ENCODE measurements at regions not wholly inside any gene's neighbourhood (a gene's known extent, or its start where the extent isn't known, plus 50 kb on each side); places are given as distances from the start of the nearest gene placed in this dataset.

DNA sequence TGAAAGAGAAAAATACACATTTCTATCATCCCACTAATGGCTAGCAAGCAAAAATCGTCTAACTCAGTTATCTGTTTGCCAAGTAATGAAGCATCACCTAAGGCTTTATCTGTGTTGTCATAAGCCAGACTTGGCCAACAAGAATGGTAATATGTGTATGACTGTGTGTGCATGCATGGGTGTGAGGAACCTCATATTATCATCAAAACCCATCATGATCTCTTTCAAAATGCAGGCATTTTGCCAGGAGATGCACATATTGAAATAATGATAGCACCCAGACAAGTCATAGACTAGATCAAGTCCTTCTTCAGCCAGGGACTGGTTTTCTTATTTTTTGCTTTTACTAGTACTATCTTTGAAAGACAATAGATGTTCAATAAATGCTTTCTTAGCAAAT lies 172.5 kb upstream of the FMR1 start:
- no peak for TF ChIP-seq EZH2phosphoT487 (IDR thresholded peaks at IDR 0.05; ENCODE audit: borderline replicate concordance)
- TF ChIP-seq, protein P1, sequence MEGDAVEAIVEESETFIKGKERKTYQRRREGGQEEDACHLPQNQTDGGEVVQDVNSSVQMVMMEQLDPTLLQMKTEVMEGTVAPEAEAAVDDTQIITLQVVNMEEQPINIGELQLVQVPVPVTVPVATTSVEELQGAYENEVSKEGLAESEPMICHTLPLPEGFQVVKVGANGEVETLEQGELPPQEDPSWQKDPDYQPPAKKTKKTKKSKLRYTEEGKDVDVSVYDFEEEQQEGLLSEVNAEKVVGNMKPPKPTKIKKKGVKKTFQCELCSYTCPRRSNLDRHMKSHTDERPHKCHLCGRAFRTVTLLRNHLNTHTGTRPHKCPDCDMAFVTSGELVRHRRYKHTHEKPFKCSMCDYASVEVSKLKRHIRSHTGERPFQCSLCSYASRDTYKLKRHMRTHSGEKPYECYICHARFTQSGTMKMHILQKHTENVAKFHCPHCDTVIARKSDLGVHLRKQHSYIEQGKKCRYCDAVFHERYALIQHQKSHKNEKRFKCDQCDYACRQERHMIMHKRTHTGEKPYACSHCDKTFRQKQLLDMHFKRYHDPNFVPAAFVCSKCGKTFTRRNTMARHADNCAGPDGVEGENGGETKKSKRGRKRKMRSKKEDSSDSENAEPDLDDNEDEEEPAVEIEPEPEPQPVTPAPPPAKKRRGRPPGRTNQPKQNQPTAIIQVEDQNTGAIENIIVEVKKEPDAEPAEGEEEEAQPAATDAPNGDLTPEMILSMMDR (conservative IDR thresholded peaks at IDR 0.05; ENCODE audit: low read length), result no peak
- no peaks in the 10 kb centered on the region for H3K9me3 ChIP-seq (ENCODE audit: insufficient read depth, low read depth, low read length)
- H3K36me3 ChIP-seq (ENCODE audit: insufficient read depth, low read length), result no peaks in the 10 kb centered on the region
- no peaks in the 10 kb centered on the region for H3K79me2 ChIP-seq (ENCODE audit: insufficient read depth, low read length)
- H3K9ac ChIP-seq (ENCODE audit: low read depth, low read length, poor library complexity, severe bottlenecking), result no peak overlapping the region
- H3K9me2 ChIP-seq (replicated peaks; ENCODE audit: low read depth, low read length), result no peaks in the 10 kb centered on the region
- H3K27me3 ChIP-seq (ENCODE audit: insufficient read depth, low read length, poor library complexity, severe bottlenecking), result no peaks in the 10 kb centered on the region
- no peak overlapping the region for H2AFZ ChIP-seq (ENCODE audit: low read length)
- no peaks in the 10 kb centered on the region for H4K20me1 ChIP-seq (ENCODE audit: insufficient read depth, low read length, poor library complexity, severe bottlenecking)
- no peak overlapping the region for H3K4me2 ChIP-seq (ENCODE audit: low read depth, low read length, poor library complexity, severe bottlenecking)
- H3K4me1 ChIP-seq (ENCODE audit: insufficient read depth, low read length, poor library complexity, severe bottlenecking), result peaks cover 14% of the 10 kb centered on the region
- no peaks in the 10 kb centered on the region; the same call in 1 of the 2 replicates for H3F3A ChIP-seq (ENCODE audit: low read depth)
- H3K4me3 ChIP-seq (ENCODE audit: low read length, poor library complexity, severe bottlenecking), result no peak overlapping the region

DNA sequence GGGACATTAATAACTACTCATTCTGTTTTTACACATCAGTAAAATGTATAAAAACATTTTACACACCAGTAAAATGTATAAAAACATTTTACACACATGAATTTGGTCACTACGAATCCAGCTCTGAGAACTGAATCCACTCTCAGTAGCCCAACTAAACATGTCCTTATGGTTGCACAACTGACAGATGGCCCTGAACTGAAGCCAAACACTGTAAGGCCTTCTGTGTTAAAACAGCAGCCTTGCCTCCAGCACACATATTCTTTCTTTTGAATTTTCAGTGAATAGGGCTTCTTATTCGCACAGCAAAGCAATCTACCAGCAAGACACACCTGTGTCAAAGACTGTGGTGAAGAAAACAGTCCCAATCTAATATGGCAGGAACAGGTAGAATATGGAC lies 169.9 kb upstream of the FMR1 start:
- Histone ChIP-seq H3K4me3 (ENCODE audit: low read length, poor library complexity, severe bottlenecking) (no peak overlapping the region), H3K9me3 (ENCODE audit: insufficient read depth, low read depth, low read length) (no peaks in the 10 kb centered on the region), H4K20me1 (ENCODE audit: insufficient read depth, low read length, poor library complexity, severe bottlenecking) (no peaks in the 10 kb centered on the region), H3K36me3 (ENCODE audit: insufficient read depth, low read length) (no peaks in the 10 kb centered on the region), H3K79me2 (ENCODE audit: insufficient read depth, low read length) (no peaks in the 10 kb centered on the region), H3K4me2 (ENCODE audit: low read depth, low read length, poor library complexity, severe bottlenecking) (no peak overlapping the region), H3K9ac (ENCODE audit: low read depth, low read length, poor library complexity, severe bottlenecking) (no peak overlapping the region), H3F3A (ENCODE audit: low read depth) (no peaks in the 10 kb centered on the region; the same call in 1 of the 2 replicates), H3K27me3 (ENCODE audit: insufficient read depth, low read length, poor library complexity, severe bottlenecking) (no peaks in the 10 kb centered on the region), H3K4me1 (ENCODE audit: insufficient read depth, low read length, poor library complexity, severe bottlenecking) (peaks cover 14% of the 10 kb centered on the region), H3K9me2 (replicated peaks; ENCODE audit: low read depth, low read length) (no peaks in the 10 kb centered on the region), H2AFZ (ENCODE audit: low read length) (no peak overlapping the region)
- TF ChIP-seq, protein P1 (conservative IDR thresholded peaks at IDR 0.05; ENCODE audit: low read length), result no peak
- no peak for TF ChIP-seq EZH2phosphoT487 (IDR thresholded peaks at IDR 0.05; ENCODE audit: borderline replicate concordance)

DNA sequence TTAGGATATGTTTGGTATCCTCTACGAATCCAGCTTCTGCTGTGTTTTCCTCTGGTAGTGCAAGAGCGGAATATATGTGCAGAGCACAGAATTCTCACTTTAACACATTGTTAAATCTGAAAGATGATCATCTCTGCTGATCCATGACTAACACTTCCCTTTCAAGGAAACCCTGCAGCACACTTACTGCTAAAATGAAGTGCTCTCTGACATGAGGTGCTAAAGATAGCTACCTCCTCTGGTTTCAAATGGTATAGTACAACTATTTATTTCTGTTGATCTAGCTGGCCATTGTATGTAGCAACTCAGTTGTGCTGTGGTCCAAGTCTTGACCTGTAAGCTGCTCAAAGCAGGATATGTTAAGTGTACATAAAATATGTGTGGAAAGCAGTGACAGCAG lies 162.4 kb upstream of the FMR1 start:
- Histone ChIP-seq H3K79me2 (ENCODE audit: insufficient read depth, low read length) (no peaks in the 10 kb centered on the region), H4K20me1 (ENCODE audit: insufficient read depth, low read length, poor library complexity, severe bottlenecking) (no peaks in the 10 kb centered on the region), H3K4me3 (ENCODE audit: low read length, poor library complexity, severe bottlenecking) (no peak overlapping the region), H3F3A (ENCODE audit: low read depth) (no peaks in the 10 kb centered on the region), H3K9me3 (ENCODE audit: insufficient read depth, low read depth, low read length) (no peaks in the 10 kb centered on the region), H3K27me3 (ENCODE audit: insufficient read depth, low read length, poor library complexity, severe bottlenecking) (no peaks in the 10 kb centered on the region), H3K4me2 (ENCODE audit: low read depth, low read length, poor library complexity, severe bottlenecking) (no peak overlapping the region), H3K9me2 (replicated peaks; ENCODE audit: low read depth, low read length) (no peaks in the 10 kb centered on the region), H3K9ac (ENCODE audit: low read depth, low read length, poor library complexity, severe bottlenecking) (no peak overlapping the region), H3K36me3 (ENCODE audit: insufficient read depth, low read length) (no peaks in the 10 kb centered on the region), H2AFZ (ENCODE audit: low read length) (no peak overlapping the region), H3K4me1 (ENCODE audit: insufficient read depth, low read length, poor library complexity, severe bottlenecking) (no peaks in the 10 kb centered on the region)
- TF ChIP-seq, protein P1 (conservative IDR thresholded peaks at IDR 0.05; ENCODE audit: low read length), result no peak
- no peak for TF ChIP-seq EZH2phosphoT487 (IDR thresholded peaks at IDR 0.05; ENCODE audit: borderline replicate concordance)

Measured in Loucy (cell line).